ENCODE measurements at regions not wholly inside any gene's neighbourhood (a gene's known extent, or its start where the extent isn't known, plus 50 kb on each side); places are given as distances from the start of the nearest gene placed in this dataset.

DNA sequence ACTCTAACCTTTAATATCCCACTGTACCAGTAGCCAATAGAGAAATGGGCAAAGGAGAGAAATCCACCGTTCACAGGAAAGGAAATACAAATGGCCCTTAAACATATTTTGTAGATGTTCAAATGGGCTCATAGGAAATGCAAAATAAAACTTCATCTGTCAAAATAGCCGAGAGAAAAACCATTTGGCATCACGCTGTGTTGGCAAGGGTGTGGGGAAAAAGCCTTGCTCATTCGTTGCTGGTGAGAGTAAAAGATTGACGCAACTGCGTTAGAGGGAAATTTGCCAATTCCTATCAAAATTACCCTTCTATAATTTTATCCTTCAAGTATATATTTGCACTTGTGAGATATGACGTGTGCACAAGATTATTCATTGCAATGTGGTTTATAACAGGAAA is 131.9 kb downstream of the EIF4E start:
- intact Hi-C loops (cut with DNase I): no loop called here
- Histone ChIP-seq H3K4me1 (no peaks in the 10 kb centered on the region), H3K9me3 (no peaks in the 10 kb centered on the region), H3K36me3 (no peaks in the 10 kb centered on the region), H3K27ac (replicated peaks in 1 of 4) (no peak overlapping the region), H3K4me3 (no peak overlapping the region), H3K27me3 (no peaks in the 10 kb centered on the region)
- TF ChIP-seq, protein P1, sequence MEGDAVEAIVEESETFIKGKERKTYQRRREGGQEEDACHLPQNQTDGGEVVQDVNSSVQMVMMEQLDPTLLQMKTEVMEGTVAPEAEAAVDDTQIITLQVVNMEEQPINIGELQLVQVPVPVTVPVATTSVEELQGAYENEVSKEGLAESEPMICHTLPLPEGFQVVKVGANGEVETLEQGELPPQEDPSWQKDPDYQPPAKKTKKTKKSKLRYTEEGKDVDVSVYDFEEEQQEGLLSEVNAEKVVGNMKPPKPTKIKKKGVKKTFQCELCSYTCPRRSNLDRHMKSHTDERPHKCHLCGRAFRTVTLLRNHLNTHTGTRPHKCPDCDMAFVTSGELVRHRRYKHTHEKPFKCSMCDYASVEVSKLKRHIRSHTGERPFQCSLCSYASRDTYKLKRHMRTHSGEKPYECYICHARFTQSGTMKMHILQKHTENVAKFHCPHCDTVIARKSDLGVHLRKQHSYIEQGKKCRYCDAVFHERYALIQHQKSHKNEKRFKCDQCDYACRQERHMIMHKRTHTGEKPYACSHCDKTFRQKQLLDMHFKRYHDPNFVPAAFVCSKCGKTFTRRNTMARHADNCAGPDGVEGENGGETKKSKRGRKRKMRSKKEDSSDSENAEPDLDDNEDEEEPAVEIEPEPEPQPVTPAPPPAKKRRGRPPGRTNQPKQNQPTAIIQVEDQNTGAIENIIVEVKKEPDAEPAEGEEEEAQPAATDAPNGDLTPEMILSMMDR (IDR thresholded peaks at IDR 0.05): no peak
- DNase-seq (ENCODE audit: extremely low spot score): no peak
- 77% methylated on average over 7 of the region's 7 CpGs for WGBS

DNA sequence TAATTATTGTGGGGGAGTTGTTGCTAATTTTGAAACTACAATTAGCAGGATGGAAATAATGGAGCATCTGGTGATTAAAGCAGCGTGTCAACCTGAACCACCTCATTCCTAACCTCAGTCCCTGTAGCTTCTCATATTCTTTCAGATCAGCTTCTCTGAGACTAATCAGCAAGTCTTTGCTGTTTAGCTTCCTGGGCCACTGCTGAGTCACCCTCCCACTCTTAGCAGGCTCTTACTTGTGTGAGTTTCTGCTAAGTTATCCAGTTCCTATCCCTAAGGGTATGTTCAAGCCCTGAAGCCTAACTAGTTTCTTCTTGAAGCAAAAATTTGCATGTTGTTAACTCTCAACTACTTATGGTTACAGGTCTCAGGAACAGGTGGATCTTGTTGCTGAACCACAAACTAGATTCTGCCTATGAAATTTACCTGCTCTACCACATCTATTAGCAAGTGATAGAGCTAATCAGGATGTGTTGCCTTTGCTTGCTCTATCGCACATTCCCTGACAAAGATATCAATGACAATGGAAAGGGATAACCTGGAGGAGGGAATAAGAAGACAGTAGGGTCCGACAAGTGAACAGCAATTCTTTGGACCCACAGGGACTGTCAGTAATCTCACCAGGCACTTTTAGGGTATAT is 134.2 kb downstream of the EIF4E start:
- no peak overlapping the region for H3K4me3 ChIP-seq
- no peaks in the 10 kb centered on the region for H3K4me1 ChIP-seq
- no peaks in the 10 kb centered on the region for H3K36me3 ChIP-seq
- no peak overlapping the region for H3K27ac ChIP-seq (replicated peaks in 1 of 4)
- no peaks in the 10 kb centered on the region for H3K27me3 ChIP-seq
- no peak for DNase-seq (ENCODE audit: extremely low spot score)
- intact Hi-C loops (cut with DNase I): no loop called here
- no peaks in the 10 kb centered on the region for H3K9me3 ChIP-seq
- WGBS: 95% methylated on average over 3 of the region's 3 CpGs
- TF ChIP-seq, protein P1 (IDR thresholded peaks at IDR 0.05): no peak
- TF ChIP-seq EP300 (IDR thresholded peaks at IDR 0.05) (no peak), POLR2A (IDR thresholded peaks at IDR 0.05; ENCODE audit: low read depth) (no peak), POLR2AphosphoS5 (IDR thresholded peaks at IDR 0.05) (no peak)

DNA sequence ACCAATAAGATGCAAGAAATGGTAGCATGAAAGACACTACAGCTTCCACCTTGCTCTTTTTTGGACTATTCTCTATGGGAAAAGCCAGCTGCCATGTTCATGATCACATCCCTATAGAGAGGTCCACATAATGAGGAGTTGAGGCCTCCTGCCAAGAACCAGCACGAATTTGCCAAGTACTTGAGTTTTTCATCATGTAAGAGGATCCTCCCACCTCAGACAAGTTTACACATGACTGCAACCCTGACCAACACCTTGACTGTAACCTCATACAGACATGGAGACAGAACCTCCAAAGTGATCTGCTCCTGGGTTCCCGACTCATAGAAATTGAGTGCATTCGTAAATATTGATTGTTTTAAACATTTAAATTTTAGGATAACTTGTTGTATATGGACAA is 135.2 kb upstream of the TSPAN5 start:
- Histone ChIP-seq H3K36me3 (no peaks in the 10 kb centered on the region), H3K27ac (replicated peaks in 1 of 4) (no peak overlapping the region), H3K27me3 (no peaks in the 10 kb centered on the region), H3K4me3 (no peak overlapping the region), H3K9me3 (no peaks in the 10 kb centered on the region), H3K4me1 (no peaks in the 10 kb centered on the region)
- 87% methylated on average over 3 of the region's 3 CpGs for WGBS
- intact Hi-C loops (cut with DNase I): no loop called here
- DNase-seq (ENCODE audit: extremely low spot score): no peak
- TF ChIP-seq EP300 (IDR thresholded peaks at IDR 0.05) (no peak), POLR2A (IDR thresholded peaks at IDR 0.05; ENCODE audit: low read depth) (no peak), POLR2AphosphoS5 (IDR thresholded peaks at IDR 0.05) (no peak)
- TF ChIP-seq, protein P1 (IDR thresholded peaks at IDR 0.05): no peak

DNA sequence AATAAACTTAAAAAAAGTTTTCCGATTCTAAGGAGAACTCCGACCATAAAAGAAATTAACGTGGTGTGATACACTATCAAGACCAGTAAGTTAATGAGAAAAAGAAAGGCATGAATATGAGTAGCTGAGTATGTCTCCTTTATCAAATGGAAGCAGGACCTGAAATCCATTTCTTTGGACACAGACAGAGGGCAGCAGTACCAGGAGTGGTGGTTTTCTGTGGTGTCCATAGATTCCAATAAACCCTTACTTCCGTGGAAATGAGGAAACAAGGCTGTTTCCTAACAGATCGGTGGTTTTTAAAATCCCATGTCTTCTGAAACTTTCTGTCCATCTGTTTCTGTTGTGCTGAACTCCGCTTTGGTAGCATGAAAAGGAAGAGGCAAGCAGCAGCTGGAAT is 128.5 kb upstream of the TSPAN5 start:
- no peaks in the 10 kb centered on the region for H3K9me3 ChIP-seq
- H3K27me3 ChIP-seq: no peaks in the 10 kb centered on the region
- no peaks in the 10 kb centered on the region for H3K36me3 ChIP-seq
- no peaks in the 10 kb centered on the region for H3K4me1 ChIP-seq
- DNase-seq (ENCODE audit: extremely low spot score): no peak
- TF ChIP-seq EP300 (IDR thresholded peaks at IDR 0.05): no peak
- TF ChIP-seq POLR2A (IDR thresholded peaks at IDR 0.05; ENCODE audit: low read depth): no peak
- TF ChIP-seq POLR2AphosphoS5 (IDR thresholded peaks at IDR 0.05): no peak
- TF ChIP-seq, protein P1 (IDR thresholded peaks at IDR 0.05): no peak
- intact Hi-C loops (cut with DNase I): no loop called here
- no peak overlapping the region for H3K27ac ChIP-seq (replicated peaks in 1 of 4)
- 75% methylated on average over 6 of the region's 6 CpGs for WGBS
- H3K4me3 ChIP-seq: no peak overlapping the region
